Karpas-422 (cell line): ENCODE measurements at regions not wholly inside any gene's neighbourhood (a gene's known extent, or its start where the extent isn't known, plus 50 kb on each side); places are given as distances from the start of the nearest gene placed in this dataset.

Experiments used
- DNase-seq: peaks from one replicate; pipeline ENCODE4 v3.0.0-alpha.2; 2015
- H2AFZ ChIP-seq: fragments of 200-600 bp; sonication (generic); 2 replicates; pipeline ENCODE4 v1.6.1; 2014; ENCODE audit warnings: antibody characterized with exemption, low read length, mixed read lengths
- H3K27ac ChIP-seq: fragments of 200-600 bp; sonication (generic); 2 replicates; pipeline ENCODE4 v1.5.1; 2014; ENCODE audit warnings: mild to moderate bottlenecking, low read length, moderate library complexity
- H3K27me3 ChIP-seq: fragments of 200-600 bp; sonication (generic); 2 replicates; pipeline ENCODE4 v1.6.1; 2014; ENCODE audit warnings: low read length, mixed read lengths
- H3K36me3 ChIP-seq: fragments of 200-600 bp; sonication (generic); 2 replicates; pipeline ENCODE4 v1.6.1; 2014; ENCODE audit warnings: low read length, mixed read lengths; ENCODE audit not compliant: insufficient read depth
- H3K4me1 ChIP-seq: fragments of 200-600 bp; sonication (generic); 2 replicates; pipeline ENCODE4 v1.6.1; 2014; ENCODE audit warnings: mild to moderate bottlenecking, low read length, mixed read lengths
- H3K4me2 ChIP-seq: fragments of 200-600 bp; sonication (generic); 2 replicates; pipeline ENCODE4 v1.6.1; 2014; ENCODE audit warnings: low read length, low read depth, mild to moderate bottlenecking; ENCODE audit not compliant: poor library complexity, severe bottlenecking
- H3K4me3 ChIP-seq: fragments of 200-600 bp; sonication (generic); 2 replicates; pipeline ENCODE4 v1.5.1; 2014; ENCODE audit warnings: mild to moderate bottlenecking, antibody characterized with exemption, low read length, mixed read lengths
- H3K79me2 ChIP-seq: fragments of 200-600 bp; sonication (generic); 2 replicates; pipeline ENCODE4 v1.6.1; 2014; ENCODE audit warnings: mild to moderate bottlenecking, low read length, mixed read lengths
- H3K9ac ChIP-seq: fragments of 200-600 bp; sonication (generic); 2 replicates; pipeline ENCODE4 v1.6.0; 2014; ENCODE audit warnings: low read length
- H3K9me2 ChIP-seq: fragments of 200-600 bp; sonication (generic), shearing (Covaris generic); replicated peaks from 2 replicates; pipeline ENCODE4 v1.6.0; 2014; ENCODE audit warnings: mild to moderate bottlenecking, low read length, moderate library complexity; ENCODE audit not compliant: insufficient read depth
- H3K9me3 ChIP-seq: fragments of 300-700, 200-600 bp; sonication (generic); 2 replicates; pipeline ENCODE4 v1.6.1; 2014; ENCODE audit warnings: low read length, mixed read lengths
- H4K20me1 ChIP-seq: fragments of 200-600 bp; sonication (generic); 2 replicates; pipeline ENCODE4 v1.6.1; 2014; ENCODE audit warnings: mild to moderate bottlenecking, antibody characterized with exemption, low read length, low read depth; ENCODE audit not compliant: insufficient read depth

GRCh38 chr3:5057857-5058324 is 64.2 kb upstream of the ARL8B start:
- H3K4me3 ChIP-seq: no peak overlapping the region
- DNase-seq: peak; percentile 87
- H2AFZ ChIP-seq: no peak overlapping the region
- H3K9me3 ChIP-seq: no peaks in the 10 kb centered on the region
- no peak overlapping the region for H3K27ac ChIP-seq
- H4K20me1 ChIP-seq: no peaks in the 10 kb centered on the region
- no peaks in the 10 kb centered on the region for H3K4me1 ChIP-seq
- no peaks in the 10 kb centered on the region for H3K9me2 ChIP-seq
- H3K4me2 ChIP-seq: no peak overlapping the region
- H3K36me3 ChIP-seq: no peaks in the 10 kb centered on the region
- no peaks in the 10 kb centered on the region for H3K79me2 ChIP-seq
- no peak overlapping the region for H3K9ac ChIP-seq
- H3K27me3 ChIP-seq: no peaks in the 10 kb centered on the region

GRCh38 chr3:5058471-5058951 is 63.6 kb upstream of the ARL8B start:
- H3K9me2 ChIP-seq: no peaks in the 10 kb centered on the region

GRCh38 chr3:5059782-5060181 is 62.3 kb upstream of the ARL8B start:
- Histone ChIP-seq H4K20me1 (no peaks in the 10 kb centered on the region), H3K9me2 (no peaks in the 10 kb centered on the region), H3K36me3 (no peaks in the 10 kb centered on the region), H3K4me3 (no peak overlapping the region), H3K4me2 (no peak overlapping the region), H3K4me1 (no peaks in the 10 kb centered on the region), H3K79me2 (no peaks in the 10 kb centered on the region), H3K27me3 (no peaks in the 10 kb centered on the region), H3K9me3 (no peaks in the 10 kb centered on the region), H3K9ac (no peak overlapping the region), H2AFZ (no peak overlapping the region), H3K27ac (no peak overlapping the region)
- DNase-seq: no peak

More at GRCh38 chr3:5058471-5058951, 63.6 kb upstream of the ARL8B start:
- Histone ChIP-seq H3K4me3 (no peak overlapping the region), H2AFZ (no peak overlapping the region), H3K4me2 (no peak overlapping the region), H3K9me3 (no peaks in the 10 kb centered on the region), H3K79me2 (no peaks in the 10 kb centered on the region), H3K36me3 (no peaks in the 10 kb centered on the region), H3K27me3 (no peaks in the 10 kb centered on the region), H3K9ac (no peak overlapping the region), H3K27ac (no peak overlapping the region), H4K20me1 (no peaks in the 10 kb centered on the region), H3K4me1 (no peaks in the 10 kb centered on the region)
- no peak for DNase-seq

- Histone ChIP-seq H3K9me2 (no peaks in the 10 kb centered on the region), H3K27ac (no peak overlapping the region), H3K9ac (no peak overlapping the region), H3K27me3 (no peaks in the 10 kb centered on the region), H2AFZ (no peak overlapping the region), H3K9me3 (no peaks in the 10 kb centered on the region), H3K4me1 (no peaks in the 10 kb centered on the region), H3K4me3 (no peak overlapping the region), H3K79me2 (no peaks in the 10 kb centered on the region), H4K20me1 (no peaks in the 10 kb centered on the region), H3K36me3 (no peaks in the 10 kb centered on the region), H3K4me2 (no peak overlapping the region)
- DNase-seq: no peak
Observed at GRCh38 chr3:5061218-5061569, 60.9 kb upstream of the ARL8B start.

GRCh38 chr3:5063724-5064123 is 58.4 kb upstream of the ARL8B start:
- no peaks in the 10 kb centered on the region for H3K9me3 ChIP-seq
- no peak overlapping the region for H2AFZ ChIP-seq
- no peaks in the 10 kb centered on the region for H3K9me2 ChIP-seq
- no peak overlapping the region for H3K4me3 ChIP-seq
- no peaks in the 10 kb centered on the region for H4K20me1 ChIP-seq
- no peak for DNase-seq
- no peak overlapping the region for H3K9ac ChIP-seq
- no peak overlapping the region for H3K27ac ChIP-seq
- H3K4me2 ChIP-seq: no peak overlapping the region
- H3K4me1 ChIP-seq: no peaks in the 10 kb centered on the region
- H3K79me2 ChIP-seq: no peaks in the 10 kb centered on the region
- H3K36me3 ChIP-seq: no peaks in the 10 kb centered on the region
- no peaks in the 10 kb centered on the region for H3K27me3 ChIP-seq

- Histone ChIP-seq H3K27me3 (no peaks in the 10 kb centered on the region; the same call in 1 of the 2 replicates), H3K9me3 (no peaks in the 10 kb centered on the region), H3K79me2 (no peaks in the 10 kb centered on the region), H3K36me3 (no peaks in the 10 kb centered on the region), H3K4me3 (no peak overlapping the region), H3K4me1 (no peaks in the 10 kb centered on the region), H3K27ac (no peak overlapping the region), H2AFZ (no peak overlapping the region), H3K4me2 (no peak overlapping the region), H3K9ac (no peak overlapping the region), H3K9me2 (no peaks in the 10 kb centered on the region), H4K20me1 (no peaks in the 10 kb centered on the region)
- no peak for DNase-seq
Observed at GRCh38 chr3:5068531-5069050, 53.5 kb upstream of the ARL8B start.

- Histone ChIP-seq H3K4me1 (no peaks in the 10 kb centered on the region), H3K9me2 (no peaks in the 10 kb centered on the region), H3K4me2 (no peak overlapping the region), H3K36me3 (no peaks in the 10 kb centered on the region), H4K20me1 (no peaks in the 10 kb centered on the region), H3K27ac (no peak overlapping the region), H3K27me3 (no peaks in the 10 kb centered on the region; the same call in 1 of the 2 replicates), H3K79me2 (no peaks in the 10 kb centered on the region), H3K9ac (no peak overlapping the region), H3K9me3 (no peaks in the 10 kb centered on the region), H2AFZ (no peak overlapping the region), H3K4me3 (no peak overlapping the region)
- no peak for DNase-seq
Observed at GRCh38 chr3:5069627-5070026, 52.5 kb upstream of the ARL8B start.

GRCh38 chr3:5071061-5071460 is 51.0 kb upstream of the ARL8B start:
- DNase-seq: no peak
- H3K9me3 ChIP-seq: no peaks in the 10 kb centered on the region
- no peak overlapping the region for H3K4me2 ChIP-seq
- H3K4me3 ChIP-seq: no peak overlapping the region
- no peaks in the 10 kb centered on the region for H4K20me1 ChIP-seq
- no peaks in the 10 kb centered on the region; the same call in 1 of the 2 replicates for H3K27me3 ChIP-seq
- H3K79me2 ChIP-seq: no peaks in the 10 kb centered on the region
- no peaks in the 10 kb centered on the region for H3K36me3 ChIP-seq
- no peaks in the 10 kb centered on the region for H3K4me1 ChIP-seq
- H3K27ac ChIP-seq: no peak overlapping the region
- no peaks in the 10 kb centered on the region for H3K9me2 ChIP-seq
- H3K9ac ChIP-seq: no peak overlapping the region
- H2AFZ ChIP-seq: no peak overlapping the region
